ENCODE measurements at regions not wholly inside any gene's neighbourhood (a gene's known extent, or its start where the extent isn't known, plus 50 kb on each side); places are given as distances from the start of the nearest gene placed in this dataset.
A peak's percentile ranks its signal among the peaks of the same experiment; 100 is the strongest.
"Not testable (repeated sequence)": the region's sequence is repeated elsewhere in the genome, so short reads cannot be mapped to it uniquely, and the experiment has no call there.

DNA sequence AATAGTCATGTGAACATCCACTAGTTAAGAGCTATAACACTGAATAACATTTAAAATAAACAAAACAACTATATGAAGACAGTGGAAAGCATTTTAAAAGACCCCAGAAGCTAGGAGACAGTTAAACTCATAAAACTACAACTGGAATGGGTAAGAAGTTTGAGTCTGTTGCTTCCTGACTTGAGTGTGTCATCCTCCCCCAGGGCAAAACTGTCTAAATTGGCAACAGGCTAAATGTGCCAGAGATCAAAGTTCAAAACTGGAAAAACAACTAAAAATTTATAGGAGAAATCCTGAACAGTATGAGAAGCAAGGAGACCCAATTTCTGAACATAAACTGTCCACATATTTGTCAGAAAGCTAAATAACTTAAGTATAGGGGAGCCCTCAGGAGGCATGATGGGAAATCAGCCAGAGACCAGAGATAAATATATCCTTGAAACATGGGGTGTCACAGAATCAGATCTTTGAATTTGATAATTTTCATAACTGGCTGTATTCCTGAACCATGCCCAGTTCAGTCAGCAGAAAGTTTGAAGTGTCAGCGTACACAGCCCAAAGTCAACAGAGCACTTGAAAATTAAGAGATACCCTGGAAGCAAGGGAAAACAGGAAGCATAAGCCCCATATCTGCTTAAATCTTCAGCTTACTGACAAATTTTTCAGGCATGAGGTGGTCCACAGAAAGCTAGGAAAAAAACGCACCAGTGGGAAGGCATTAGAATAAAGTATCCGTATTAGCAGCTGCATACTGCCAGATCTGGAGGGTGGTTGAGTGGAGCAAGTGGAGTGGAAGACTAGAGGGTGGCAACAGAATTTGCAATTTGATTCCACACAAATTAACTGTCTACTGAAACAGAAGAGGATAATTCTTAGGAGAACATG lies 516.1 kb upstream of the MAN1A1 start:
- FAIRE-seq: no peak

DNA sequence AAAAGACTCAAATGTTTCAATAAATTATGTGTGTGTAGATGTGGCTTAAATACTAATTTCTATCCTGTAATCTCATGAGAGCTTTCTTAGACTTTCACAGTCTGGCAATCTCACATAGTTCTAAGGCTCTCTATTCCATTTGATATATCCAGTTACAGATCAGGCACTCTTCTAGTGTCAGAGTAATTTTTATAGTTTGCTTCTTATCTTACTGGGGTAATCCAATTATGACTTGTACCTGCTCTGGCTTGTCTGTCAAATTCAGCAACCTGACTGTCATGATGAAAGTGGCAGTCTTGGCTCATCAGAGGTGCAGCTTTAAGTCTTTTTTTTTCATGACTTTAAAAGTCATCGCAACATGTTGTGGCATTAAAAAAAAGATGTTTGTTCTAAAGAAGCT lies 513.2 kb upstream of the MAN1A1 start:
- no peak for FAIRE-seq

DNA sequence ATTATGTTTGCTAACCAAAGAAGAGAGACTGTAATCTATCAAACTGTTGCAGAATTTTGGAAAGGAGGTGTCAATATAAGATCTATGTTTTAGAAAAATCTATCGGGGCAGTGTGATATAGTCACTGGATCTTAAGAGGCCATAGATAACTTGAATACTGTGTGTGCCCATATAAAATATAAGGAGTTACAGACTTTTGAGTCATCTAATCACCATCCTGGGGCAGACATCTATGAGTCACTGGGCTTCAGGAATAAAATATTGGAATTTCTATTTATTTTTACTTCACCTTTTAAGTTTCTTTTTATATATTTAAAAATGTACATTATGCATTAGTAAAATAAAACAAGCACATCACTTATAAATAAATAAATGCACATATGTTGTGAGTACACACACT lies 509.3 kb upstream of the MAN1A1 start:
- FAIRE-seq: no peak

DNA sequence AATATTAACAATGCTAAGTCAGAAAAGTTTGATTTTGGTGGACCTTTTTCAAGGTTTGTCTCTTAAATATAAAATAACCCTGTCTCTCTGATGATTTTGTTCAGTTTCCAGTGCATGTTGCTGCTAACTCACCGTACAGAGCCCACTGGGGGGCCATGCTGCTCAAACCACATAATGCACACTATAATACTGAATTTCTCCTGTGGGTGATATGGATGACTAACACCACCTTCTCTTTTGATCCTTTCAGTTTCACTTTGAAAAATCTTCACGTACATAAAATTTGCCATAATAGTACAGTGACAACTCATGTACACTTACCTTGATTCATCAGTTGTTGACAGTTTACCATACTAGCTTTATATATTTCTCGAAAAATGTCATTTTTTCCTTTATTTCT lies 506.6 kb upstream of the MAN1A1 start:
- FAIRE-seq: no peak

DNA sequence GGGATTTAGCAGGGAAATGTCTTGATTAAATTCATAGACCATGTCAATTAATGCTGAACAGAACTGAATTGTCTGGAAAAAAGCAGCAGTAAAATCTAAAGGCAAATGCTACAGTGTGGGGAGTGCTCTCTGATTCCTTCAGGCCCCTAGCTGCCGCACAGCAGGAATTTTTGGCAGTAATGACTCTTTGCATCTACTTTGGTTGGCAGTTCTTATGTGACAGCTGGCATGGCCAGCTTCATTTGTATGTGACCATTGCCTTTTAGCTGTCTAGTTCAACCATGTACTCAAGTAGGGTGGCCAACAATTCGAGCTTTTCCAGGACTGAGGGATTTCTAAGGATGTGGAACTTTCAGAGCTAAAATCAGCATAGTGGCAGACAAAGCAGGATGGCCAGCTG lies 499.1 kb upstream of the MAN1A1 start:
- FAIRE-seq: no peak

DNA sequence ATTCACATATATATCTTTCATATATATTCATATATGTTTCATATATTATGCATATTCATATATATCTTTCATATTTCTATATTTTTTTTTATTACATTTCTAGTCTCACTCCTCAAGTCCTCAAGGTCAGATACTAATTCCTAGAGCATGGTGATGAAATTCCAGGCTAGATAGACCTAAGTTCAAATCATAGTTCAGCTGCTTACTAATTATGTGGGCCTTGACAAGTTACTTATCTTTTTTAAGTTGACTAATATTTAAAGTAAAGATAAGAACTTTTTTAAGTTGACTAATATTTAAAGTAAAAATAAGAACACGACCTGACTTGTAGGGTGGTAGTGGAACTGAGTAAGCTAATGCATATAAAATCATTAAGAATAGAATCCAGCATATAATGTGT lies 495.6 kb upstream of the MAN1A1 start:
- FAIRE-seq: no peak

DNA sequence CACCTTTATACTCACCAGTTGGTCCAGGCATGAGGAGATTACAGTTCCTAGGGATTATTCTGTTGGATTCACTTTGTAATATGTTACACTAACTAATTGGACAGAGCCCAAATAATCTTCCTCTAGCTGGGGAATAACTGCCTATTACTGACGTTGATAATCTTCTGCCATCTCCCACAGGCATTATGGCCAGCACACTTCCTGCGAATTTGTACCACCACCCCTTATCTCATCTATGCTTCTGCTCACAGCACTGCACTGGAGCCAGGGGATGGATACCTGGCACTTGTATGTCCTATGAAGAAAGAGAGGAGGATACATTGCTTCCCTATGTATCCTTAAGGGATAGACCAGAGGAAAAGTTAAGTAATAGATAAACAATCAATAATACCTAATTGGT lies 494.8 kb upstream of the MAN1A1 start:
- FAIRE-seq: no peak

DNA sequence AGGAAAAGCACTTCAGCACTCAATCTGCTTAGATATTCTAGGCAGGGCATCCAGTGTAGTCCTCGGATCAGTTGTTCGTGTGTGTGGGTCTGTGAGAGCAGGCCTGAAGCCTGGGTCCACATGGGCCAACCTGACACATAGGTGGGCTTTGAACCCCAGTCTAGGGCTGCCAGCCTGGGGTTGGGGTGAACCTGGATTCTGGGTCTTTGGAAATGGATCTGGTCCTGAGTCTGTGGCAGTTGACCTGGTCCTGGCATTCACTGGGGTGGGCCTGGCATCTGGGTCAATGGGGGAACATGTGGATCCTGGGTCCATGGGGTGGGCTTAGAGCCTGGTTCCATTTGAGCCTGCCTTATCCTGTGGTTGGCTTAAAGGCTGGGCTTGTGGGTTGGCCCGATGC lies 492.6 kb upstream of the MAN1A1 start:
- no peak for FAIRE-seq

DNA sequence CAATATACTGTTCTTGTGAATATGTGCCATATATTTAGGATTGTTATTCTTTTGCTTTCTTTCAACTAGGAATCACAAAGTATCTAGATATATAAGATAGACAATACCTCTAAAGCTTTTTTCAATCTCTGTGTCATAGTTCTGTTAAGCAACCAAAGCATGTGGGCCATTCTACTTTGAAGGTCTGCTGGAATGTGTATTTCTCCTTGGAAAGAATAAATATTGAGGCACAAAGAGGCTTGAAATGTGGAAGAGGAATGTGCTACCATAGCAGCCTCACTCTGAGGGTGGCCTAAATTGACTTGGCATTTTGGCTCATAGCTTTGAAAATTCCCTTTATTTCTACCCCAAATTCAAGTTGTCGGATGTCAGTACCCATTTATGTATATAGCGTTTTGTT lies 488.5 kb upstream of the MAN1A1 start:
- no peak for FAIRE-seq

DNA sequence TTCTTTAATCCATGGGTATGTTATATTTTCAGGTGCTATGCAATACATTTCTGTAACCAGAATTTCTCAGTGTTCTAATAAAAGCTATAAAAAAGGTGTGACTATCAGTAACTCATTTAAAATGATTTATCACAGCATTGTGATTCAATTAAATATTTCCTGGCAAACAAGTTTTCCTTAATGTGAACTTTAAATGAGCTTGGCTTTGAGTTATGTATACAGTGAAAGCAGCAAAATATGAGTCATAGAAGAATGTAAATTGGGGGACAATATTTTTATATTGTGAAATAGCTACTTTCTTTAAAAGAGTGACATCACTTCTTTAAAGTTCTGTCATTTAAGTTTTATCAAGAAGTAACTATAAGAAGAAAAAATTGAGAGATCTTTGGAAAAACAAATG lies 484.9 kb upstream of the MAN1A1 start:
- no peak for FAIRE-seq

DNA sequence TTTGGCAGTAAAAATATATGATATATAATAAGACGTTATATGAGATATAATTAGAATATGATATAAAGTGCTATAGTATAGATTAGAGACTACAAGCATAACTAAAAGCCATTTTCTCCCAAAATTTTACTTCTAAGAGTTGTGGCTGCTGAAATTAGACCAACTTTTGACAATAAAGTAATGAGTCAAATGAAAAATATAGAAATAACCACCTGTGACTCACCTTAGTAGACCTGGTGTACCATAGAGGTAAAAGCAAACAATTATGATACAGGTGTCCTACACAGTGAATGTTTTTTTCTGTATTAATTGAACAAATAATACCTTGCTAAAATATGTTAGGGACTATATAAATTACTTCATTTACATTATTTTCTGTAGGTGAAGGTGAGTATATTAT lies 482.9 kb upstream of the MAN1A1 start:
- no peak for FAIRE-seq

DNA sequence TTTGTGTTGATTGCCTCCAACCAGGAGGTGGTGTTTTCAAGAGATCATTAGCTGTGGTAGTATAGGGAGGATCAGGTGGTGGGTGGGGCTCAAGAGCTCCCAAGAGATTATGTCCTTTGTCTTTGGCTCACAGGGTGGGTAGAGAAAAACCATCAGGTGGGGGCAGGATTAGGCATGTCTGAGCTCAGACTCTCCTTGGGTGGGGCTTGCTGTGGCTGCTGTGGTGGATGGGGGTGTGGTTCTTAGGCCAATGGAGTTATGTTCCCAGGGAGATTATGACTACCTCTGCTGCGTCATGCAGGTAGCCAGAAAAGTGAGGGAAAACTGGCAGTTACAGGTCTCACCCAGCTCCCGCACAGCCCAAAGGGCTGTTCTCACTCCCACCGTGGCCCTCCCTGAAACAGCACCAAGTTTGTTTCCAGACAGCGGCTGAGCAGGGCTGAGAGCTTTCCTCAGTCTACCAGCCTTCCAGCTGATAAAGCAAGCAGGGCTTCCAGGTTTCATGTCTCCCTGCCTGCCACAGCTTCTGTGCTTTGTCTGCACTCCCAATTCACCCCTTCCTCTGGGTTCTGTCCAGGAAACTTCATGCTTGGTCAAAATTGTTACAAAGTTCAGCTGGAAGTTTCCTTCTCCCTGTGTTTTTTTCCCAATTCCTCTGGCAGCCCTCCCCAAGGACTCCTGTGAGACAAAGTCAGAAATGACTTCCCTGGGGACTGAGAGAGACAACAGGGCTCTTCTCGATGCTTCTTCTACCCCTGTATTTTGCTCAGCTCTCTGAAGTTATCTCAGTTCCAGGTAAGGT lies 481.1 kb upstream of the MAN1A1 start:
- FAIRE-seq: no peak

DNA sequence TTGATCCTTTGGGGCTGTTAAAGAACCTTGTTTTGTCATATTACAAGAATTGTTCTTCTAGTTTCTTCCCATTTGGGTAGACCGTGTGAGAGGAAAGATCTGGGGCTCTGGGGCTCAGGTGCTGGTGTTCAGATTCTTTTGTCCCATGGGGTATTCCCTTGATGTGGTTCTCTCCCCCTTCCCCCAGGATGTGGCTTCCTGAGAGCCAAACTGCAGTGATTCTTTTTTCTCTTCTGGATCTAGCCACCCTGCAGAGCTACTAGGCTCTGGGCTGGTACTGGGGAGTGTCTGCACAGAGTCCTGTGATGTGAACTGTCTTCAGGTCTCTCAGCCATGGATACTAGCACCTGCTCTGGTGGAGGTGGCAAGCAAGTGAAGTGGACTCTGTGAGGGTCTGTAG lies 480.5 kb upstream of the MAN1A1 start:
- FAIRE-seq: no peak

DNA sequence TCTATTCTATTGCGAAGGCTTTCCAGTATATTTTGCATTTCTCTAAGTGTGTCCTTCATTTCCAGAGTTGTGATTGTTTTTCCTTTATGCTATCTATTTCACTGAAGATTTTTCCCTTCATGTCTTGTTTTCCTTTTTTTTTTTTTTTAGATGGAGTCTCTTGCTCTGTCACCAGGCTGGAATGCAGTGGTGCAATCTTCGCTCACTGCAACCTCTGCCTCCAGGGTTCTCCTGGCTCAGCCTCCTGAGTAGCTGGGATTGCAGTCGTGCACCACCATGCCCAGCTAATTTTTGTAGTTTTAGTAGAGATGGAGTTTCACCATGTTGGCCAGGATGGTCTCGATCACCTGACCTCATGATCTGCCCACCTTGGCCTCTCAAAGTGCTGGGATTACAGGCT lies 479.9 kb upstream of the MAN1A1 start:
- FAIRE-seq: not testable (repeated sequence)

DNA sequence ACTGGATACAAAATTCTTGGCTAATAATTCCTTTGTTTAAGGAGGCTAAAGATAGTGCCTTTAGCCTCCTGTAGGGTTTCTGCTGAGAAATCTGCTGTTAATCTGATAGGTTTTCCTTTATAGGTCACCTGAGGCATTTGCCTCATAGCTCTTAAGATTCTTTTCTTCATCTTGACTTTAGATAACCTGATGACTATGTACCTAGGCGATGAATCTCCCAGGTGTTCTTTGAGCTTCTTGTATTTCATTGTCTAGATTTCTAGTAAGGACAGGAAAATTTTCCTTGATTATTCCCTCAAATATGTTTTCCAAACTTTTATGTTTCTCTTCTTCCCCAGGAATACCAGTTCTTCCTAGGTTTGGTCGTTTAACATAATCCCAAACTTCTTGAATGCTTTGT lies 479.4 kb upstream of the MAN1A1 start:
- no peak for FAIRE-seq

DNA sequence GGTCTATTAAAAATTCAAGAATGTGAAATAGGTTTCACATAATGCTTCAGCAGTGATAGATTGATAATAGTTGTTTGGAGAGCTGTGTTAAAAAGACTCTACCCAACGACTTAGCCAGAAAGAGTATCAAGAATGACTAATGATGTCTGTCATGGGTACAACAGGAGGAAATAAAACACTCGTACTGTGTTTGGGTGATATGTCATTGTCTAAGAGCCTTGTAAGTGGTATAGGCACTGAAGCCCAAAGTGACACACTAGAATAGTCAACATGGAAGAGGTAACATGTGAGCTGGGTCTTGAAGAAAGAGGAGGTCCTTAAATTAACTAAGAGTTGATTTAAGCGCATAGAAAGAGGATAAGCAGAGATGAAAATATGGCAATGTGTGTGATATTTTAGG lies 471.8 kb upstream of the MAN1A1 start:
- FAIRE-seq: no peak

DNA sequence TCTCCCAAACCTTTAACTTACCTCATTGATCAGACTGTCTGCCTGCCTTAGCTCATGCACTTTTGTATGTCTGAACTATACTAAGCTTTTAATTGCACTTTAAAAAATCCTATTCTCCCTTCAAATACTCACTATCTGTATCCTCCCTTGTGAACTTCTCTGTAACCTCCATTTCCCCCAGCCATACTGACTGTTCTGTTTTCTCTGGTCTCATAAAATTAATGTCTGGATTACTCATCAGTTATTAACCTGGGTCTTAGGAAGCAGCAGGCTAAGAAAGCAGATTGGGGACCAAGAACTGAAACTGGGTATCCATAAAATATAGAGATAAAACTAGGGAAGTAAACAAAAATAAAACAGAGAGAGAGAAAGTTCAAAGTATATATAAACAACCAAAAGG lies 469.3 kb upstream of the MAN1A1 start:
- FAIRE-seq: peak; percentile 85

DNA sequence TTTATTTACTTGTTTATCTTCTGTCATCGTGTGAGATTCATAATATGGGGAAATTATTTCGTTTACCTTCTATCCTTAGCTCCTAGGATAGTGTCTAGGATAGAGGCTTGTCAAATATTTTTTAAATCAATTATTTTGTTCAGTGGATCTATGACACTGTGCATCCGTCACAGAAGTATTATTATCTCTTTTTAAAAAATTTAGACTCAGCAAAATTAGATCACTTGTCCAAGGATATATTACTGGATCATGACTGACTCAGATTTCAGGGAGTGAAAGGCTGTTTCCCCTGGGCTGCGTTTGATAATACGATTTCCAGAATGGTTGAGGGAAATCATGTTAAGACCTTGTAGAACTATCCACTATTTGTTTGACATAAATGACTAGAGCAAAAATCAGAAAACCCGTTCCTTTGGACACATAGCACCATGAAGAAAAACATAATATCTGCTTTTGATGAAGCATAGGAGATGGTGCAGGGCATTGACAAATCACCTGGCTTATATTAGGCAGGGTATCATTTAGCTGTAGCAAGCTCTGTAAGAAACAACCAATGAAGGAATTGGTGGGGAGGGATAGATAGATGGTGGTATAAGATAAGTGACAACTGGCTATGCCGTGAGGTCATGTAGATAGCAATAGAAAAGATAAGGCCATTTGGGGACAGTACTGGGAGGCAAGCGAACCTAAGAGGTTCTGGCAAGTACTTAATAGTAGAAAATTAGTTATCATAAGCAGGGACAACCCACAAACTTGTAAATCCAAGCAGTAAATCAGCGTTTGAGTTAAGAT lies 465.2 kb upstream of the MAN1A1 start:
- no peak for FAIRE-seq

DNA sequence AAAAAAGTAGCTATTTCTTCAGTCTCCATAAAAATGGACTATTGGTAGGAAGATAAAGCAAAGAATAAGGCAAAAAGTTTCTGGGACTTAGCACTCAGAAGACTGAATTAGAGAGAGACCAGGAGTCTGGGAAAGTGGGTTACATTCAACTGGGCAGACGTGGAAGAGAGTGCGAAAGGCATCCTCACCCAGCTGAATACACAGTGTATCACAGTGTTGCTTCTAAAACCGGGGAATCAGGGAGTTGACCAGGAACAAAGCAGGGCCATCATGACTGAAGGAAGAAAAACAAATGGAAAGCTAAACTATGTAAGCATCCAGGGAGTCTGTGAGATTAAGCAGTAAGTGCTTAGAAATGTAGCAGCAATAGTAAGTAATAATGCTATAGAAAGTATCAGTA lies 452.9 kb upstream of the MAN1A1 start:
- no peak for FAIRE-seq

DNA sequence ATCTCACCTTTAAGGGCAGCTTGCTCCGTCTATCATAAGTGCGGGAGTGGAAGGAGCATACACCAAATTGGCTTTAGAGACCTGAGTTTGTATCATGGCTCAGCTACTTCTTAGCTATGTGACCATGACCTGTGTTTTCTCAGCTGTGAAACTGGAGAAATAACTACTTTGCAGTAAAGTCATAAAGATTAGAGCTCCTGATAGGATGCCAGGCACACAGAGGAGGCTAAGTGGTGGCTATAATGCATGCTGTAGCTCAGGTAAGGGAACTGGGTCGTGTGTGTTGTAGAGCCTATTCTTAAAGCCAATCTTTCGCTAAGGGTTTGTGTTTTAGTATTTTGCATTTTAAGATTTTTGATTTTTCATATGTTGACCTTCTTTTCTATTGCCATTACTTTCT lies 451.5 kb upstream of the MAN1A1 start:
- FAIRE-seq: no peak

DNA sequence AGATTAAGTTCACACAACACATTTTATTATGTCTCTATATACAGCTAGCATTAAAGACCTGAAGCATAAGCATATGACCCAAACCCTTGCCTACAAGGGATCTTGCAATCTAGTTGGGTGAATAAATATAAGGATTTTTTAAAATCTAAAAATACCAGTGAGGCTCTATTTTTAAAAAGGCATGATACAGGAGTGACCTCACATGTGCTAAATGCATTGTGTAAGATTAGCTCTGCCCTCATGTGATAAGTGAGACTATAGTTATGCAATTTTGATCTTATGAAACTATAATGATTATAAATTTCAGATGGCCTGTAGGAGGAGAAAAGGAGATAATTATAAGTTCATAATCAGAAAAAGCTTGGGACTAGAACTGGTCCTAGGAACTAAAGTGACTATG lies 451.0 kb upstream of the MAN1A1 start:
- FAIRE-seq: no peak

DNA sequence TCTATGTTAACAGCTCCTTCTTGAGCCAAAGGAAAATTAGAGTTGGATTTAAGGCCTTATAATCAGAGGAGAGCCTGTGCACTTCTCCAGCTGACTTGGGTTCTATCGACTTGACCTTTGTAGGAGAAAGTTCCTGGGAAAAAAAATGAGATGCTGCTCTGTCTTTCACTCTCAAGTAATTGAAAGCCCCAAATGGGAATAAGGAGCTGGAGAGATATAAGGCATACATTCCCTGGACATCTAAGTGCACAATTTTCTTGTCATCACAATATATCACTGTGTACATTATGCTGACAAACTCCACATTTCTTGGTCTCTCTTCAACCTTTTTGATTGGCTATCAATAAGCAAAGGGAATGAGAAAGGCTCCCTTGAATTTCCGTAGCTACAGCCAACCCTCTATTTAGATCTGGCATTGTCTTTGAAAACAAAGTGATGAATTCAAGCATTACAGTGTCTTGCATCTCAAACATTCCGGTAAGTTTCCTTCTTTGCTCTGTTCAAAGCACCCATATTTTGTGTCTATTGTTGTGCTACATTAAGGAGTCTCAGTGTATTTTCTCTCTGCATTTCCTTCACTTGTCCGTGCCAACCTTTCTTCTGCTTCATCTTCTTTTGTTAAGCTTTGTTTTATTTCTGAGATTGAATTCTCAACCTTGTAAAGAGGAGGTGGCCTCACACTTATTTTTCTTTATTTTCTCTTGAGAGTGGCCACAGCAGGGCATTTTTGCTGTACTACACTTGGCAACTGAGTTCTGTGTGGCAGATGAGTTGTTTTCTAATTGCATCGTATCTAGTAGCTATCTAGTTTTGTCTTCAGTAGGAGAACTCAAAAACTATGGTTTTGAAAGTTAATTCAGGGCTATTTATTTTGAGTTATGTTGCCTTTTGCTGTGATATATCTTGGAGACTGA lies 450.3 kb upstream of the MAN1A1 start:
- no peak for FAIRE-seq

Data from endometrium (tissue), 2 donors.